ENCODE measurements at regions not wholly inside any gene's neighbourhood (a gene's known extent, or its start where the extent isn't known, plus 50 kb on each side); places are given as distances from the start of the nearest gene placed in this dataset.

DNA sequence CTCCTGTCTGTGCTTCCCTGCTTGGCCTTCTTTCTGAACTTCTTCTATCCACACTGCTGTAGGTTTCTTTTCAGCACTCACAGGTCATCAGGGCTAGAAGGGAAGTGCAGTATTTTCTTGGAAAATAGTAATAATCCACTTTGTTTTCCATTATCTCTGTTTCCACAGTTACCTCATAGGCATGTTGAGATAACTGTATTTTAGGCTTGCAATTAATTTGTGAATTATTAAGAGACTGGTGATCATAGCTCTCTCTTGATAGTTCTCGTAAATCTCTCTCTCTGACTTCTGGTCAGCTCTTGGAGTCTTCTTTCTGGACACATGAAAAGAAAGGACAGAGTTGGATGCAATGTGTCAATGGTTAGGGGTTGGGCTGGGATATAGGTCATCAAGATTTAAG, 243.6 kb upstream of the IGFBP3 start:
- no peak for DNase-seq (ENCODE audit: low read depth)

DNA sequence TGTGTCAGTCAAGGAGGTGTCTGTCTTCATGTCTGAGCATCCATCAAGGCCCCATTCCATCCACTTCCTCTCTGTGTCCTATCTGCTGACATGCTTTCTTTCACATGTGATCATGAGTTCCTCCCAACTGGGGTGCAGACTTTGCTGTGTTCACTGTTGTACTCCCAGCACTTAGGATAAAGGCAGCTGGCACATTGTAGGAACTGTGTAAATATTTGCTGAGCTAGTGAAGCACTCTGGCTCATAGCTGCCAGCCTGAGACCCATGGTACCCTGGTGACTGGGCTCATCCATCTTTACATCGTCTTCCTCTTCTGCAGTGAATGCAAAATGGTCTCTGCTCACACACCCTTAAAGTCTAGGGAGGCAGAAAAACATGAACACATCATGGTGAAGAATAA, 242.2 kb upstream of the IGFBP3 start:
- DNase-seq (ENCODE audit: low read depth) = no peak

DNA sequence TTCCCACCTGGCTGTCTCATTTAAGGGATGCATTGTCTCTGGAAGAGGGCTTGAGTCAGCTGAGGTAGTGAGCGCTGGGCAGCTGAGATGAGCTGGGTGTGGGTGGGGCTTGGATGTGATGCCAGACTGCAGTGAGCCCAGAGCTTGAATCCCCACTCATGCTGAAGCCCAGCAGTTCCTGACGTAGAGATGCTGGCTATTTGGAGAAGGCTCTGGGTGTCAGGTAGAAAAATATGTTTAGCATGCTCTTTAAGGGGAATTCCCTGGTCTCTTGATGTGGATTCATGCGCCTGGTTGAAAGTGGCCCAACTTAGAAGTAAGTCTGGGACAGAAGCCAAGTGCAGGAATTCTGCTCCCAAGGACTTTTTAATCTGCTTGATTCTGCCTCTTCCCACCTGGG, 241.5 kb upstream of the IGFBP3 start:
- no peak for DNase-seq (ENCODE audit: low read depth)

DNA sequence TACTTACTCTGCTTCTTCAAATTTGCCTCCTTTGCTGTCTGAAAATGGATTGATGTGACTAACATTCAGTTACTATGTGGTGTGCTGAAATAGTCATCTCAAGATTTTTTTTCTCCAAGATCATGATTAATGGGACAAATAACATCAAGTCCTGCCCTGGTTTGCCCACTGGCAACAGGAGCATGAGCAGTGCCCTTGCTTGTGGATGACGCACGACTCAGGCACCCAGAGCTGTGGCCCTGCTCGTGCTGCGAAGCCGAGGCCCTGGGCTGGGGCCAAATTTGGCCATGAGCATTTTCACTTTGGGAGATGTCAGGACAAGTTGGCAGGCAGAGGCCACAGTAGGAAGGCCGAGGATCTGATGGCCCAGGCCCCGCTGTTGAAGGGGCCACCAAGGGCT, 239.8 kb upstream of the IGFBP3 start:
- DNase-seq (ENCODE audit: low read depth) = no peak

- DNase-seq (ENCODE audit: low read depth) = no peak
Observed at GRCh38 chr7:46157931-46158330, 236.9 kb upstream of the IGFBP3 start.

DNA sequence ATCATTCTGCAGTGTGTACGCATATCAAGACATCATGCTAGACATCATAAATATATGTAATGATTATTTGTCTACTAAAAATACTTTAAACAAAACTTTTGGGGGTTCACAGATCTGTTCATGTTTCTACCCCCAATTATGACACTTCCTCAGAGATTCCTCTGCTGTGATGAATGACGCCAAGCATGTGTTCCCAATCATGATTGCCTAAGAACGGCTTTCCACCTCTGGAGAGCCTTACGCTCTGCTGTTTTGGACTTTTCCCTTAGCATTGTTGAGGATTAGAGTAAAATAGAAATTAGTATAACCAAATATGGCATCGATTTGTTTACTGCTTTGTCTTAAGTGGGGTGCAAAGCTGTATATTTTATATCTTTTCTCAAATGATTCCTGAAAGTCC, 236.3 kb upstream of the IGFBP3 start:
- DNase-seq (ENCODE audit: low read depth) = no peak

GRCh38 chr7:46156853-46157252, 235.8 kb upstream of the IGFBP3 start:
- DNase-seq (ENCODE audit: low read depth) = no peak

GRCh38 chr7:46156086-46156485, 235.0 kb upstream of the IGFBP3 start:
- DNase-seq (ENCODE audit: low read depth) = peak; percentile 7

GRCh38 chr7:46155367-46155766, 234.3 kb upstream of the IGFBP3 start:
- no peak for DNase-seq (ENCODE audit: low read depth)

DNA sequence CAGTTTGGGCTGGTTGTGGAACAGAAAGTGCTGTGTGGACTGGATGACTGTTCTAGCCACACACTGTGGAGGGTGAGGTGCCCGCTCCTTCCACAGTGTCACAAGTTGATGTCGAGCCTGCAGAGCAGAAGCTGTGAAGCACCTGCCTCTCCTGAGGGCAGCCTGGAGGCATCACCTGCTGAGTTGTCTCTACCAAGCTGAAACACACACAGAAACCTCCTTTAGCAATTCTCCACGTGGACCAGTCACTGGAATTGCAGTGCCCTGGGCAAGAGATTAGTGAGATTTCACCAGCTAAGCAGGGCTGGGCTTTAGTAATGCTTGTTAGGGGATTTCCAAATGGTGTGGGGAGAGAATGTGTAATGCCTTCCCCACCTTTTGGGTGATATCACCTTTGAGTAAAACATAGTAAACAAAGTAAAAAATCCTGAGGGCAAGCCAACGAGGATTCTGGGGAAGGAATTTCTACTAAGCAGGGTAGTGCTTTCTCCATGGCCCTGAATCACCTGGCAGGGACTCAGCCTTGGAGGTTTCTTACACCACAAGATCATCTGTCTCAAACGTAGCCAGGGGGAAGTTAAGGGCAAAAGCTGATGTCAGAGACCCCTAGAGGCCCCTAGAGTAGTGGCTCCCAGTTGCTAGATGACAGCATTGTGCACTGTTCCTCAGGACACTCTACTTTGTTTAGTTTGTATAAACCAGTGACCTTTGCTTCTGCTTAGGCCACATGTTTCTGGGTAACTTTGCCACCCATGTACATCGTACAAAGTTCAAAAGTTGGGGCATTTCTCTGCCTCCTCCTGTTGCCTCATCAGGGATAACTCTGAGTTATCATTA, 233.1 kb upstream of the IGFBP3 start:
- DNase-seq (ENCODE audit: low read depth) = no peak

DNA sequence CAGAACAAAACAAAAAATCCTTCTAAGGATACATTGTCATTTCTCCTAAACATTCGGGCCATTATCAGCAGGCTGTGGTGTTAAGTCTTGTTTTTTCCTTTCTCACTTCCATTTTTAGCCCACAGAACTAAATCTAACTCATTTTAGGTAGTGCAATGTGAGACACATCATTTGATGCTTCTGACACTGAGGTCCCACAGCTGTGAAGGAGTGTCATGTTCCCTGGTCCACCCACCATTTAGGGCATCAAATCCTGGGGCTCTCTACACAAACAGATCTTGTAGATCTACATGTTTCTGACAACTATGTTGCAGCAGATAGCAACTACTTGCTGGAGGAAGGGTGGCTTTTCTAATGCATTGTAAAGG, 232.5 kb upstream of the IGFBP3 start:
- DNase-seq (ENCODE audit: low read depth) = no peak

DNA sequence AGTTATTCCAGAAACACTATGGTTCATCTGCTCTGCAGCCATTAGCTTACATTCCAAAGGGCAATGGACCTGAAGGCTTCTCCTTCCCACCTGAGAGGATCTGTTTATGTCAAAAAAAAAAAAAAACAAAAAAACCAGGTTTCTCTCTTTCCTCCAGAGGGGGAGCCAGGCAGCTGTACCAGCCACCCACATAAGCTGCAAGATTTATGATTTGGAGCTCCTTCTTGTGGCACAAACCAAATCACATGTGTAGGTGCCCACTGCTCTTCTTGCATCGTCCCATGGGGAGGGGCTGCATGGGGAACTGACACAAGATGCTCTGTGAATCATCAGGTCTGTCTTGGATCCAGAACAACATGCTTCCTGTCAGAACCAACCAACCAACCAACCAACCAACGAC, 231.6 kb upstream of the IGFBP3 start:
- no peak for DNase-seq (ENCODE audit: low read depth)

GRCh38 chr7:46150721-46151120, 229.6 kb upstream of the IGFBP3 start:
- DNase-seq (ENCODE audit: low read depth) = no peak

DNA sequence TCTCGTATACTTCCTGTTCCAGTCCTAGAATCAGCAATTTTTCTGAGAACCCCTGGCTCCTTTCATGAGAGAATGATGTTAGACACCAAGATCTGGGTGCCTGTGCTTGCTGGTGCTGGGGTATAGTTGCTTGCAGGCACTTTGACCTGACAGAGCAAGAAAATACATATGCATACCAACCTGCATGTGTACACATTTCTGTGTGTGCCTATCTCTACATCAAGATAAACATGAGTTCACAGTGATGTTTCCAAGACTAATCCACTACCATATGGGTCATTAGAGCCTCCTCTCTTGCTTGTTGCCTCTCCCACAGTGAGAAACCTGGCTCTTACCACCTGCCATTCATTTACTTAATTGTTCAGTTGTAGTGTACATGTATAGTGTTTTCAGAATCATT, 229.1 kb upstream of the IGFBP3 start:
- DNase-seq (ENCODE audit: low read depth) = no peak

DNA sequence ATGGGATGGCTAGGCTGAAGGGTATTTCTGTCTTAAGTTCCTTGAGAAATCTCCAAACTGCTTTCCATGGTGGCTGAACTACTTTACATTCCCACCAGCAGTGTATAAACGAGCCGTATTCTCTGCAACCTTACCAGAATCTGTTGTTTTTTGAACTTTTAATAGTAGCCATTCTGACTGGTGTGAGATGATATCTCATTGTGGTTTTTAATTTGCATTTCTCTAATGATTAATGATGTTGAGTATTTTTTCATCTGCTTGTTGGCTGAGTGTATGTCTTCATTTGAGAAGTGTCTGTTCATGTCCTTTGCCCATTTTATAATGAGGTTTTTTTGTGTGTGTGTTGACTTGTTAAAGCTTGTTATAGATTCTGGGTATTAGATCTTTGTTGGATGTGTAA, 226.8 kb upstream of the IGFBP3 start:
- no peak for DNase-seq (ENCODE audit: low read depth)

- DNase-seq (ENCODE audit: low read depth) = peak; percentile 55
Observed at GRCh38 chr7:46146454-46147255, 225.6 kb upstream of the IGFBP3 start.

DNA sequence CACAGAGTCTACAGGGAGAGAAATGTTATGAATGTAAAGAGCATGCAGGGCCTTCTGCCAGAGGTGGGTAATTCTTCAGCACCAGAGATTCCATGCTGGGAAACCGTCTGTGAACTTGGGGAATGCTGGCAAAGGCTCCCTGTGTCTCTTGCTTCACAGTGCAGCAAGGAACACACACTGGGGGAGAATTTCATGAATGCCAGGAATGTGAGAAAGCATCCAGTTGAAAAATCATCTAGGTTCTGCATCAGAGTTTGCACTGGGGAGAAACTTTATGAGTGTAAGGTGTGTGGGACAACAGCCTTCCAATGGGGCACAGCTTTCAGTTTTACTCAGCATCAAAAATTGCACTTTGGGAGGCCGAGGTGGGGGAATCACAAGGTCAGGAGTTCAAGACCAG, 224.3 kb upstream of the IGFBP3 start:
- peak; percentile 79 for DNase-seq (ENCODE audit: low read depth)

GRCh38 chr7:46143949-46144917, 223.2 kb upstream of the IGFBP3 start:
- DNase-seq (ENCODE audit: low read depth) = no peak

DNA sequence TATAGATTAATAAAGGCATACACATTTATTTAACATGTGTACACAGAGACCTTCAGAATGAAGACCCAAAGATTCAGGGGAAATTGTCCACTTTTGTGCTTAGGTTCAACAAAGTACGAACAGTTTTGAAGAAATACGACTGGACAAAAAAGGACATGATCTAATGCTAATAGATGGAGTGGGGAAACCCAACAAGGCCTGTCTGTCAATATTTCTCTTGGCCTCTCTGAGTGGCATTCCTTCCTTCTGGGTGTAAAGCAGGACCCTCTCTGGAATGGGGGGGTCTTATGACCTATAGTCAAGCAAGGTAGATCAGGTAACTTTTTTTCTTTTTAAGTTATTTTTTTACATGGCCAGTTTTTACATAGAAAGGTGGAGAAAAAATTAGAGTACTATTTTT, 222.3 kb upstream of the IGFBP3 start:
- DNase-seq (ENCODE audit: low read depth) = no peak

- no peak for DNase-seq (ENCODE audit: low read depth)
Observed at GRCh38 chr7:46139079-46139478, 218.0 kb upstream of the IGFBP3 start.

- DNase-seq (ENCODE audit: low read depth) = no peak
Observed at GRCh38 chr7:46137725-46138124, 216.7 kb upstream of the IGFBP3 start.

- DNase-seq (ENCODE audit: low read depth) = no peak
Observed at GRCh38 chr7:46135557-46135956, 214.5 kb upstream of the IGFBP3 start.
